Activated CD8-positive, alpha-beta memory T cell treated with anti-CD3 and anti-CD28 coated beads for 48 hours (primary cell): ENCODE measurements at regions not wholly inside any gene's neighbourhood (a gene's known extent, or its start where the extent isn't known, plus 50 kb on each side); places are given as distances from the start of the nearest gene placed in this dataset.
"Not testable (repeated sequence)": the region's sequence is repeated elsewhere in the genome, so short reads cannot be mapped to it uniquely, and the experiment has no call there.

Experiments
- DNase-seq, 3 experiments: peaks; one replicate each; pipeline ENCODE4 v3.0.0-alpha.2; 2020; ENCODE audit warnings: low read depth in 2 of 3, low spot score in 2 of 3

GRCh38 chr12:116360579-116361413 lies 83.3 kb upstream of the MED13L start:
- no peak for DNase-seq

- DNase-seq: no peak
These were observed 84.1 kb upstream of the MED13L start for GRCh38 chr12:116361414-116362223.

GRCh38 chr12:116365114-116365513 lies 87.6 kb upstream of the MED13L start:
- DNase-seq: no peak

GRCh38 chr12:116365606-116366455 lies 88.3 kb upstream of the MED13L start:
- no peak for DNase-seq

GRCh38 chr12:116366456-116366776 lies 88.9 kb upstream of the MED13L start:
- DNase-seq: no peak

- DNase-seq: no peak
These were observed 89.3 kb upstream of the MED13L start for GRCh38 chr12:116366824-116367223.

GRCh38 chr12:116368196-116369194 lies 91.0 kb upstream of the MED13L start:
- no peak for DNase-seq

GRCh38 chr12:116370004-116370404 lies 92.5 kb upstream of the MED13L start:
- no peak for DNase-seq

GRCh38 chr12:116370886-116371580 lies 93.5 kb upstream of the MED13L start:
- DNase-seq: no peak

GRCh38 chr12:116372815-116373214 lies 95.3 kb upstream of the MED13L start:
- no peak for DNase-seq

- no peak for DNase-seq
These were observed 96.2 kb upstream of the MED13L start for GRCh38 chr12:116373572-116374206.

GRCh38 chr12:116374207-116374606 lies 96.7 kb upstream of the MED13L start:
- no peak for DNase-seq

- no peak for DNase-seq
These were observed 97.9 kb upstream of the MED13L start for GRCh38 chr12:116375278-116375842.

GRCh38 chr12:116376354-116377193 lies 99.1 kb upstream of the MED13L start:
- no peak for DNase-seq

- DNase-seq: not testable (repeated sequence)
These were observed 99.7 kb upstream of the MED13L start for GRCh38 chr12:116377194-116377571.

GRCh38 chr12:116378002-116378401 lies 100.5 kb upstream of the MED13L start:
- DNase-seq: no peak

GRCh38 chr12:116380108-116380507 lies 102.6 kb upstream of the MED13L start:
- DNase-seq: no peak

- not testable (repeated sequence) for DNase-seq
These were observed 103.2 kb upstream of the MED13L start for GRCh38 chr12:116380740-116381139.
